ENCODE measurements at regions not wholly inside any gene's neighbourhood (a gene's known extent, or its start where the extent isn't known, plus 50 kb on each side); places are given as distances from the start of the nearest gene placed in this dataset.
A peak's percentile ranks its signal among the peaks of the same experiment; 100 is the strongest.

- CTCF ChIA-PET: no interaction called here
- POLR2A ChIA-PET: no interaction called here
- TF ChIP-seq JUND (IDR thresholded peaks at IDR 0.05) (peak; percentile 13; the same call in 1 of the 2 replicates), MAX (IDR thresholded peaks at IDR 0.05) (no peak), CEBPB (IDR thresholded peaks at IDR 0.05; ENCODE audit: low read depth) (peak; percentile 30; the same call in 1 of the 2 replicates), CBX3 (IDR thresholded peaks at IDR 0.05; ENCODE audit: low read depth) (peak; percentile 94; the same call in 1 of the 2 replicates)
- H2AFZ ChIP-seq (ENCODE audit: low read depth, low read length, poor library complexity, severe bottlenecking): no peak overlapping the region
- no peak overlapping the region for H3K4me3 ChIP-seq (replicated peaks in 1 of 2; ENCODE audit: low read depth in 1 of 2, low read length in 2 of 2)
- peaks cover 4 to 7% of the 10 kb centered on the region in 2 experiments; a peak in 1 of 4 replicates for H3K9me3 ChIP-seq (ENCODE audit: control insufficient read depth in 1 of 2, insufficient read depth in 1 of 2, low read depth in 1 of 2, low read length in 2 of 2)
- H3K9ac ChIP-seq (ENCODE audit: low read length): no peak overlapping the region
- H4K20me1 ChIP-seq (ENCODE audit: insufficient read depth): no peaks in the 10 kb centered on the region
- H3K27me3 ChIP-seq (ENCODE audit: insufficient read depth, low read length): no peaks in the 10 kb centered on the region
- H3K36me3 ChIP-seq (ENCODE audit: control insufficient read depth in 1 of 2, insufficient read depth in 2 of 2, low read length in 2 of 2): no peaks in the 10 kb centered on the region
- no peak for ATAC-seq
- RAD21 ChIA-PET (ENCODE audit: low non-redundant PET in 1 of 2, low total read pairs in 2 of 2, uncharacterized antibody in 2 of 2, unreplicated experiment in 2 of 2): no interaction called here
- H3K9me2 ChIP-seq (ENCODE audit: insufficient read depth): no peaks in the 10 kb centered on the region
- intact Hi-C loops (cut with micrococcal nuclease): no loop called here
- no TSS peak for BruUV-seq (replicated peaks)
- no peak overlapping the region for H3K27ac ChIP-seq (ENCODE audit: low read depth, low read length)
- no peaks in the 10 kb centered on the region for H3K4me1 ChIP-seq (ENCODE audit: control insufficient read depth in 1 of 2, insufficient read depth in 2 of 2, low read length in 2 of 2)
- DNase-seq (ENCODE audit: low read depth, low spot score): peak; percentile 6
- H3K79me2 ChIP-seq (ENCODE audit: insufficient read depth, low read length): no peaks in the 10 kb centered on the region
- no peak overlapping the region for H3K4me2 ChIP-seq (ENCODE audit: low read length)
Observed at GRCh38 chr14:101209594-101209993, 306.1 kb upstream of the RTL1 start.

GRCh38 chr14:101215266-101215665, 311.7 kb upstream of the RTL1 start:
- no peaks in the 10 kb centered on the region for H3K27me3 ChIP-seq (ENCODE audit: insufficient read depth, low read length)
- ChIA-PET RAD21 (ENCODE audit: low non-redundant PET in 1 of 2, low total read pairs in 2 of 2, uncharacterized antibody in 2 of 2, unreplicated experiment in 2 of 2) (no interaction called here), CTCF (no interaction called here), POLR2A (no interaction called here)
- no peak overlapping the region for H3K27ac ChIP-seq (ENCODE audit: low read depth, low read length)
- H3K4me3 ChIP-seq (replicated peaks in 1 of 2; ENCODE audit: low read depth in 1 of 2, low read length in 2 of 2): no peak overlapping the region
- H3K9me3 ChIP-seq (ENCODE audit: control insufficient read depth in 1 of 2, insufficient read depth in 1 of 2, low read depth in 1 of 2, low read length in 2 of 2): peaks cover 0 to 4% of the 10 kb centered on the region in 2 experiments; a peak in 1 of 4 replicates
- no peak overlapping the region for H3K9ac ChIP-seq (ENCODE audit: low read length)
- H3K4me2 ChIP-seq (ENCODE audit: low read length): no peak overlapping the region
- ATAC-seq (no peak), DNase-seq (ENCODE audit: low read depth, low spot score) (no peak)
- no peak overlapping the region for H2AFZ ChIP-seq (ENCODE audit: low read depth, low read length, poor library complexity, severe bottlenecking)
- no peaks in the 10 kb centered on the region for H4K20me1 ChIP-seq (ENCODE audit: insufficient read depth)
- H3K79me2 ChIP-seq (ENCODE audit: insufficient read depth, low read length): no peaks in the 10 kb centered on the region
- no peaks in the 10 kb centered on the region for H3K36me3 ChIP-seq (ENCODE audit: control insufficient read depth in 1 of 2, insufficient read depth in 2 of 2, low read length in 2 of 2)
- no peaks in the 10 kb centered on the region for H3K9me2 ChIP-seq (ENCODE audit: insufficient read depth)
- no TSS peak for BruUV-seq (replicated peaks)
- no peaks in the 10 kb centered on the region for H3K4me1 ChIP-seq (ENCODE audit: control insufficient read depth in 1 of 2, insufficient read depth in 2 of 2, low read length in 2 of 2)
- intact Hi-C loops (cut with micrococcal nuclease): no loop called here
- TF ChIP-seq POLR2AphosphoS5 (IDR thresholded peaks at IDR 0.05; ENCODE audit: low read depth, low read length) (no peak), ZFX (IDR thresholded peaks at IDR 0.05) (no peak), TCF7L2 (IDR thresholded peaks at IDR 0.05; ENCODE audit: borderline replicate concordance, extremely low read depth, insufficient read depth, insufficient read length) (no peak), SIN3A (IDR thresholded peaks at IDR 0.05; ENCODE audit: low read depth) (no peak), REST (IDR thresholded peaks at IDR 0.05; ENCODE audit: low read depth) (no peak), POLR2A (IDR thresholded peaks at IDR 0.05; ENCODE audit: borderline replicate concordance, extremely low read depth, insufficient read depth, insufficient read length) (no peak), JUND (IDR thresholded peaks at IDR 0.05) (no peak), CBX3 (IDR thresholded peaks at IDR 0.05; ENCODE audit: low read depth) (no peak), CTCF (IDR thresholded peaks at IDR 0.05 in 2 of 3, conservative IDR thresholded peaks at IDR 0.05 in 1 of 3; ENCODE audit: borderline replicate concordance in 1 of 3, insufficient read depth in 1 of 3, low read depth in 2 of 3, low read length in 2 of 3) (no peak), YY1 (IDR thresholded peaks at IDR 0.05; ENCODE audit: extremely low read depth, insufficient replicate concordance, low read depth, low read length) (no peak), ELF1 (IDR thresholded peaks at IDR 0.05; ENCODE audit: borderline replicate concordance, low read depth) (no peak)
